Transverse colon (tissue), 4 donors: ENCODE measurements at regions not wholly inside any gene's neighbourhood (a gene's known extent, or its start where the extent isn't known, plus 50 kb on each side); places are given as distances from the start of the nearest gene placed in this dataset.

Experiments
- DNase-seq: peaks from one replicate; pipeline ENCODE4 v3.0.0-alpha.2; 2019
- H3K27ac ChIP-seq, 4 donors: fragments of 200-600 bp; sonication (generic); 2 replicates each; pipeline ENCODE4 v1.5.1; 2016 to 2018; ENCODE audit warnings: inconsistent platforms in 4 of 4
- H3K27me3 ChIP-seq: fragments of 200-600 bp; sonication (generic); 2 replicates; pipeline ENCODE4 v1.5.1; 2017; ENCODE audit warnings: inconsistent platforms
- H3K36me3 ChIP-seq, 4 donors: fragments of 200-600 bp; sonication (generic); 2 replicates each; pipeline ENCODE4 v1.5.1; 2017 to 2019; ENCODE audit warnings: inconsistent platforms in 4 of 4
- H3K4me1 ChIP-seq, 4 donors: fragments of 200-600 bp; sonication (generic); 2 replicates each; pipeline ENCODE4 v1.5.1; 2017 to 2020; ENCODE audit warnings: inconsistent platforms in 4 of 4
- H3K4me3 ChIP-seq, 4 donors: fragments of 200-600 bp; sonication (generic); 1 replicate in 1 of 4; 2 replicates in 3 of 4; pipeline versions ENCODE4 v1.5.1 to v1.6.1; 2017 to 2019; ENCODE audit warnings: inconsistent platforms in 4 of 4
- H3K9me3 ChIP-seq, 2 donors: fragments of 200-600 bp; sonication (generic); 2 replicates each; pipeline ENCODE4 v1.5.1; 2017 to 2019; ENCODE audit warnings: inconsistent platforms in 2 of 2
- EP300 ChIP-seq: sonication (generic); formaldehyde crosslinking; IDR thresholded peaks from one replicate; pipeline ENCODE4 v1.6.1; 2017; ENCODE audit warnings: antibody characterized with exemption, low read depth
- POLR2A ChIP-seq: fragments of 450-650 bp; IDR thresholded peaks from one replicate; pipeline ENCODE4 v1.6.1; 2016; ENCODE audit warnings: antibody characterized with exemption, mild to moderate bottlenecking, moderate library complexity
- POLR2AphosphoS5 ChIP-seq, 3 donors: sonication (generic); formaldehyde crosslinking; IDR thresholded peaks; one replicate each; pipeline ENCODE4 v1.6.1; 2016; ENCODE audit warnings: antibody characterized with exemption in 3 of 3
- WGBS, 2 donors: methylation state at CpG; one replicate each; pipeline ENCODE4 v1.1.5; 2018; ENCODE audit warnings: low coverage in 1 of 2; 5-methylcytosine and 5-hydroxymethylcytosine counted together
- in situ Hi-C, 4 donors: fragments of 200-750 bp; cut with MboI; loops; one replicate each; pipeline versions ENCODE4 v1.15.0 to v1.15.1; 2017; ENCODE audit warnings: low sequenced_read_pairs in 3 of 4, low pct_ligation_motif_present in 1 of 4, low pct_unique_long_range_greater_than_20kb in 1 of 4
- intact Hi-C: fragments of 100-400 bp; cut with DNase I; formaldehyde crosslinking; loops from one replicate; pipeline ENCODE4 v1.15.1; 2023; ENCODE audit warnings: low total_unique reads
- TF ChIP-seq, protein P1 (sequence below), 5 experiments: fragments of 200-600 bp in 3 of 5; fragments of 450-650 bp in 2 of 5; sonication (generic) in 3 of 5; IDR thresholded peaks; 1 replicate in 2 of 5; 2 replicates in 3 of 5; pipeline ENCODE4 v1.5.1; 2016 to 2017; ENCODE audit warnings: antibody characterized with exemption in 5 of 5, inconsistent platforms in 3 of 5, mild to moderate bottlenecking in 2 of 5, moderate library complexity in 1 of 5

GRCh38 chr3:82145742-82146141 lies 384.3 kb upstream of the GBE1 start:
- Histone ChIP-seq H3K36me3 (no peaks in the 10 kb centered on the region), H3K27ac (no peak overlapping the region), H3K27me3 (no peaks in the 10 kb centered on the region), H3K9me3 (no peaks in the 10 kb centered on the region), H3K4me1 (no peaks in the 10 kb centered on the region), H3K4me3 (no peak overlapping the region)
- in situ Hi-C loops (loop anchor here in 1 of 4 donors (25.0 kb wide), 1 partner anchor 483 kb away; no protein-coding TSS in a partner anchor), intact Hi-C loops (no loop called here)
- no peak for TF ChIP-seq EP300
- TF ChIP-seq POLR2AphosphoS5 (IDR thresholded peaks at IDR 0.05): no peak
- no peak for TF ChIP-seq POLR2A
- TF ChIP-seq, protein P1, sequence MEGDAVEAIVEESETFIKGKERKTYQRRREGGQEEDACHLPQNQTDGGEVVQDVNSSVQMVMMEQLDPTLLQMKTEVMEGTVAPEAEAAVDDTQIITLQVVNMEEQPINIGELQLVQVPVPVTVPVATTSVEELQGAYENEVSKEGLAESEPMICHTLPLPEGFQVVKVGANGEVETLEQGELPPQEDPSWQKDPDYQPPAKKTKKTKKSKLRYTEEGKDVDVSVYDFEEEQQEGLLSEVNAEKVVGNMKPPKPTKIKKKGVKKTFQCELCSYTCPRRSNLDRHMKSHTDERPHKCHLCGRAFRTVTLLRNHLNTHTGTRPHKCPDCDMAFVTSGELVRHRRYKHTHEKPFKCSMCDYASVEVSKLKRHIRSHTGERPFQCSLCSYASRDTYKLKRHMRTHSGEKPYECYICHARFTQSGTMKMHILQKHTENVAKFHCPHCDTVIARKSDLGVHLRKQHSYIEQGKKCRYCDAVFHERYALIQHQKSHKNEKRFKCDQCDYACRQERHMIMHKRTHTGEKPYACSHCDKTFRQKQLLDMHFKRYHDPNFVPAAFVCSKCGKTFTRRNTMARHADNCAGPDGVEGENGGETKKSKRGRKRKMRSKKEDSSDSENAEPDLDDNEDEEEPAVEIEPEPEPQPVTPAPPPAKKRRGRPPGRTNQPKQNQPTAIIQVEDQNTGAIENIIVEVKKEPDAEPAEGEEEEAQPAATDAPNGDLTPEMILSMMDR (IDR thresholded peaks at IDR 0.05): no peak
- DNase-seq: no peak
- 80 to 86% methylated on average over 1 to 2 of the region's 2 CpGs for WGBS, 2 donors

DNA sequence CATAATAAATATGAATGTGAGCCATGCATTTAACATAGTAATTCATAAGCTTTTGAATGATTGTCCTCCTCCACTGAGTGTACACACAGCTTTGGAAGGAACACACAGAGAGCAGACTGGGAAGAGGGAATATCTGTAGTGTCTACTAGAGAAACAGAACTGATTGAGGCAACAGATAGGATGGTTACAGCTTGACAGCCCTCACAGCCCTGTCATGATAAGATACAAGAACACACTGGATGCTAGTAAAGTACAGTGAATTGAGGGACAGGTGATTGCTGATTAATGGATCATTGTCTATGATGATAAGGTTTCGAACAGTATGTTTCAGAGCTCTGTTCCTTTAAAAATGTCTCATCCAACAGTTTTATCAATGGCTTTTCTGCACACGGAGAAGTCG lies 383.4 kb upstream of the GBE1 start:
- WGBS, 2 donors: 84 to 86% methylated on average over 3 of the region's 3 CpGs
- in situ Hi-C loops: loop anchor here in 1 of 4 donors (25.0 kb wide), 1 partner anchor 483 kb away; no protein-coding TSS in a partner anchor
- no peaks in the 10 kb centered on the region for H3K9me3 ChIP-seq
- no peak overlapping the region for H3K4me3 ChIP-seq
- TF ChIP-seq EP300: no peak
- no peak for TF ChIP-seq POLR2AphosphoS5 (IDR thresholded peaks at IDR 0.05)
- TF ChIP-seq, protein P1 (IDR thresholded peaks at IDR 0.05): no peak
- H3K36me3 ChIP-seq: no peaks in the 10 kb centered on the region
- intact Hi-C loops: no loop called here
- no peak overlapping the region for H3K27ac ChIP-seq
- H3K4me1 ChIP-seq: no peaks in the 10 kb centered on the region
- no peaks in the 10 kb centered on the region for H3K27me3 ChIP-seq
- DNase-seq: no peak

GRCh38 chr3:82143661-82144412 lies 382.4 kb upstream of the GBE1 start:
- H3K36me3 ChIP-seq: no peaks in the 10 kb centered on the region
- no peak overlapping the region for H3K27ac ChIP-seq
- in situ Hi-C loops (loop anchor here in 1 of 4 donors (25.0 kb wide), 1 partner anchor 482 kb away; no protein-coding TSS in a partner anchor), intact Hi-C loops (no loop called here)
- no peaks in the 10 kb centered on the region for H3K9me3 ChIP-seq
- no peak overlapping the region for H3K4me3 ChIP-seq
- 77 to 86% methylated on average over 3 of the region's 3 CpGs for WGBS, 2 donors
- TF ChIP-seq, protein P1 (IDR thresholded peaks at IDR 0.05): no peak
- DNase-seq: no peak
- H3K4me1 ChIP-seq: no peaks in the 10 kb centered on the region
- no peaks in the 10 kb centered on the region for H3K27me3 ChIP-seq

DNA sequence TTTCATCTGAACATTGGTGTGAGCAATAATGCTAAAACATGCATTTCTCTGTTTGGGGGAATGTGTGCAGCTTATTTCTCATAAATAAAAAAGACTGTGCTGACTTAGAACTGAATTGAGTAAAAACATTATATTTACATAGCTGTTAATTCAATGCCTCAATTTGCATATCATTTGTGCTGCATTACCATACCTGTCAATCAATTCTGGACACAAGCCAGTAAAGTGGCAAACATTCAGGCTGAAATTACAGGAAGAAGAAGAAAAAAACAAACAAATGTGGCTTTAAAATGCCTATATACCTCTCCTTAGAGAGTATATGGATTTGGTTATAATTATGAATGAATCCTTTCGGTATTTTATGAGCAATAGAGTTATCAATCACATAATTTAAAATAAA lies 380.1 kb upstream of the GBE1 start:
- H3K4me3 ChIP-seq: no peak overlapping the region
- H3K9me3 ChIP-seq: no peaks in the 10 kb centered on the region
- 50 to 57% methylated on average over 1 of the region's 1 CpG for WGBS, 2 donors
- in situ Hi-C loops (loop anchor here in 1 of 4 donors (25.0 kb wide), 1 partner anchor 479 kb away; no protein-coding TSS in a partner anchor), intact Hi-C loops (no loop called here)
- H3K27ac ChIP-seq: no peak overlapping the region
- H3K36me3 ChIP-seq: no peaks in the 10 kb centered on the region
- no peaks in the 10 kb centered on the region for H3K27me3 ChIP-seq
- no peaks in the 10 kb centered on the region for H3K4me1 ChIP-seq
- no peak for TF ChIP-seq POLR2AphosphoS5 (IDR thresholded peaks at IDR 0.05)
- TF ChIP-seq, protein P1 (IDR thresholded peaks at IDR 0.05): no peak
- TF ChIP-seq POLR2A: no peak
- TF ChIP-seq EP300: no peak
- DNase-seq: no peak
